ENCODE measurements at regions not wholly inside any gene's neighbourhood (a gene's known extent, or its start where the extent isn't known, plus 50 kb on each side); places are given as distances from the start of the nearest gene placed in this dataset.

DNA sequence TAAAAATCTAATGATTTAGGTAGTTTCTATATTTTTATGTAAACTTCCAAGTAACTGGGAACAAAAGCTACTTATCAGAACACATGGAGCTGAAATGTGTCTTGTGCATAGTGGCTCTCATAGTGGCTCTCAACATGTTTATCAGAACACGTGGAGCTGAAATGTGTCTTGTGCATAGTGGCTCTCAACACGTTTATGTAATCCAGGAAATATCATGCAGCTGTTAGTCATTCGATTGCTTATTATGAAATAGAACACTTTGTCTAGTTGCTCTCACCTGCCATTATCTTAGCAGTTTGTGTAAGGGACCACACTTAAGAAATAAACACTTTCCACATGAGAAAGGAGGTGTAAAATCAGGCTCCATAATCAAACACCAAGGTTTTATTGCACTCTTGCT, 119.2 kb upstream of the ASCC3 start:
- TF ChIP-seq CTCF (IDR thresholded peaks at IDR 0.05) = no peak
- TF ChIP-seq POLR2A (IDR thresholded peaks at IDR 0.05) = no peak

Data from heart left ventricle (tissue), 13 donors.